ENCODE measurements at regions not wholly inside any gene's neighbourhood (a gene's known extent, or its start where the extent isn't known, plus 50 kb on each side); places are given as distances from the start of the nearest gene placed in this dataset.

DNA sequence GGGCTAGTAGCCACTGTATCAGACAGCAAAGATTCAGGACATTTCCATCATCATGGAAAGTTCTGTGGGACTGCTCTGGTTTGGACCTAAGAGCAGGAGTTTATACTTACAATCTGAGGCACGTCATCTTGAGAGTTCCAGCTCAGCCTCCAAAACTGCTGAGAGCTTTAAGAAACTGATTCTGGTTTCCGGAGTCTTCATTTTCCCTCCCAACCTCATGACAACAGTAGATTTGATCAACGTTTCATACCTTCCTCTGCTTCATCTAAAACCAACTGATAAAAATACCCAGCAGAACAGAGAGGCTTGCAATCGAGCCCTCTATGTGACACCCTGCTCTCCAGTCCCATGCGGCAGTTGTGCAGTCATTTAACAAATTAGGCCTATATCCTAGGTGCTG lies 64.3 kb upstream of the EPB41L1 start:
- no peak for DNase-seq (ENCODE audit: low read depth, low spot score)
- H3K4me3 ChIP-seq (ENCODE audit: low read depth, low read length), result no peak overlapping the region
- ChIA-PET POLR2A (interaction anchor here (0.7 kb wide), 1 partner anchor 33 kb away, joined by 3 read pairs; no protein-coding TSS in a partner anchor), CTCF (interaction anchor here (2.1 kb wide), 1 partner anchor 98 kb away, joined by 8 read pairs; no protein-coding TSS in a partner anchor)
- TF ChIP-seq, protein P1, sequence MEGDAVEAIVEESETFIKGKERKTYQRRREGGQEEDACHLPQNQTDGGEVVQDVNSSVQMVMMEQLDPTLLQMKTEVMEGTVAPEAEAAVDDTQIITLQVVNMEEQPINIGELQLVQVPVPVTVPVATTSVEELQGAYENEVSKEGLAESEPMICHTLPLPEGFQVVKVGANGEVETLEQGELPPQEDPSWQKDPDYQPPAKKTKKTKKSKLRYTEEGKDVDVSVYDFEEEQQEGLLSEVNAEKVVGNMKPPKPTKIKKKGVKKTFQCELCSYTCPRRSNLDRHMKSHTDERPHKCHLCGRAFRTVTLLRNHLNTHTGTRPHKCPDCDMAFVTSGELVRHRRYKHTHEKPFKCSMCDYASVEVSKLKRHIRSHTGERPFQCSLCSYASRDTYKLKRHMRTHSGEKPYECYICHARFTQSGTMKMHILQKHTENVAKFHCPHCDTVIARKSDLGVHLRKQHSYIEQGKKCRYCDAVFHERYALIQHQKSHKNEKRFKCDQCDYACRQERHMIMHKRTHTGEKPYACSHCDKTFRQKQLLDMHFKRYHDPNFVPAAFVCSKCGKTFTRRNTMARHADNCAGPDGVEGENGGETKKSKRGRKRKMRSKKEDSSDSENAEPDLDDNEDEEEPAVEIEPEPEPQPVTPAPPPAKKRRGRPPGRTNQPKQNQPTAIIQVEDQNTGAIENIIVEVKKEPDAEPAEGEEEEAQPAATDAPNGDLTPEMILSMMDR (IDR thresholded peaks at IDR 0.05; ENCODE audit: insufficient read depth, low read length, missing control alignments), result no peak

DNA sequence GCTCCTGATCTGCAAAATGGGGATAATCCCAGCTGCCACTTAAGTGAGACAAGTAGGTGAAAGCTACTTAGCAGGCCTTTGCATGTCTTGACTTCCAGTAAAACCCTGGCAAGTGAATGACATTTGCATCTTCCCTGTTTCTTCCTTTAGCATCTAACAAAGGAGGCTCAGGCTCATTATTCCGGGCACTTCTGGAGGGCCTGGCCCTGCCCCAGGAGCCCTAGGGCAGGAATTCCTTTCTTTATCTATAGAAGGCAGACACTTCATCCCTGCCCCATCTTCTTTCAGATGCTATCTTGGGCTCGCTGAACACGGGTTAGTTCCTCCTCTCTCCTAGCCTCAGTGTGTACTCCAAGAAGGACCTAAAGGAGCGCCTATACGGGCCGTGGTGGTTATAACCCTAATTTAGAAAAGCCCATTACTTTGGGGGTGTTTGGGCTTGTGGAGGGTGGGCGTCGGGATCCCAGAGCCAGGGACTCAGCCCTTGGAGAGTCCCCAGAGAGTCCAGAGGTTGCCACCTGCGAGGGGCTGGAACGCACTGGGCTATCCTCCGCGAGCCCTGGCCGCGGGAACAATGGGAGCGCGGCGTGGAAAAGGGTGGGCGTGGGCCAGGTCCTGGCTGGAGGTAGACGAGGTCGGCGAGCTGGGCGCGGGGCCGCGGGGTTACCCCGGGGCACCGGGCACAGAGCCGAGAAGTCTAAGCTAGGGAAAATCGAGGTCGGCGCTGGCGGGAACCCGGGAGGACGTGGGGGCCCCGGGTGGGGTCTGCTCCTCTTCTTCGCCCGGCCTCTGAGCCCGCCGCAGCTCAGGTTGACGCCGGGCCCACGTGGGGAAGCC lies 62.8 kb upstream of the EPB41L1 start:
- TF ChIP-seq, protein P1 (IDR thresholded peaks at IDR 0.05; ENCODE audit: insufficient read depth, low read length, missing control alignments), result no peak
- ChIA-PET CTCF (interaction anchor here (0.9 to 2.1 kb wide), 3 partner anchors 97 to 100 kb away, joined by 3 to 8 read pairs (median 5); no protein-coding TSS in a partner anchor), POLR2A (interaction anchor here (0.7 kb wide), 2 partner anchors 11 to 13 kb away, joined by 3 read pairs; no protein-coding TSS in a partner anchor)
- DNase-seq (ENCODE audit: low read depth, low spot score), result no peak
- peak overlapping the region; percentile 68 for H3K4me3 ChIP-seq (ENCODE audit: low read depth, low read length)

GRCh38 chr20:36092398-36093024 lies 62.0 kb upstream of the EPB41L1 start:
- peak overlapping the region; percentile 68 for H3K4me3 ChIP-seq (ENCODE audit: low read depth, low read length)
- DNase-seq (ENCODE audit: low read depth, low spot score), result no peak
- TF ChIP-seq, protein P1 (IDR thresholded peaks at IDR 0.05; ENCODE audit: insufficient read depth, low read length, missing control alignments), result no peak
- ChIA-PET CTCF (interaction anchor here (1.0 kb wide), 1 partner anchor 99 kb away, joined by 5 read pairs; no protein-coding TSS in a partner anchor), POLR2A (interaction anchor here (0.7 kb wide), 1 partner anchor 10 kb away, joined by 3 read pairs; no protein-coding TSS in a partner anchor)

- DNase-seq (ENCODE audit: low read depth, low spot score), result no peak
- ChIA-PET POLR2A (no interaction called here), CTCF (interaction anchor here (1.3 kb wide), 2 partner anchors 10 to 139 kb away, joined by 4 to 5 read pairs; partner anchors contain the start of gene SCAND1)
- H3K4me3 ChIP-seq (ENCODE audit: low read depth, low read length), result peak overlapping the region; percentile 68
- TF ChIP-seq, protein P1 (IDR thresholded peaks at IDR 0.05; ENCODE audit: insufficient read depth, low read length, missing control alignments), result no peak
These were observed 61.3 kb upstream of the EPB41L1 start for GRCh38 chr20:36093025-36093803.

GRCh38 chr20:36093804-36094145 lies 60.8 kb upstream of the EPB41L1 start:
- CTCF ChIA-PET, result interaction anchor here (1.3 kb wide), 2 partner anchors 11 to 139 kb away, joined by 4 to 5 read pairs; partner anchors contain the start of gene SCAND1
- TF ChIP-seq, protein P1 (IDR thresholded peaks at IDR 0.05; ENCODE audit: insufficient read depth, low read length, missing control alignments), result no peak
- POLR2A ChIA-PET, result no interaction called here
- DNase-seq (ENCODE audit: low read depth, low spot score), result no peak
- H3K4me3 ChIP-seq (ENCODE audit: low read depth, low read length), result peak overlapping the region; percentile 68
